H1 (cell line): ENCODE measurements at regions not wholly inside any gene's neighbourhood (a gene's known extent, or its start where the extent isn't known, plus 50 kb on each side); places are given as distances from the start of the nearest gene placed in this dataset.

Experiments
- CHD1 ChIP-seq: IDR thresholded peaks from 2 replicates; pipeline ENCODE4 v1.6.1; 2012; ENCODE audit warnings: low read depth, low read length, improper control_type of control experiment
- CTCF ChIP-seq, 3 experiments: IDR thresholded peaks; 1 replicate in 2 of 3; 2 replicates in 1 of 3; pipeline versions ENCODE4 v1.5.1 to v1.6.1; 2011; ENCODE audit warnings: low read length in 3 of 3, mild to moderate bottlenecking in 3 of 3, inconsistent platforms in 2 of 3, low read depth in 1 of 3, moderate library complexity in 1 of 3; ENCODE audit not compliant: insufficient read depth in 1 of 3; ENCODE audit errors: control extremely low read depth in 1 of 3
- E2F6 ChIP-seq: IDR thresholded peaks from 2 replicates; pipeline ENCODE4 v1.6.1; 2012; ENCODE audit warnings: inconsistent platforms
- EZH2 ChIP-seq: fragments of 200-600 bp; sonication (generic); IDR thresholded peaks from 2 replicates; pipeline ENCODE4 v1.7.1; 2012; ENCODE audit warnings: low read depth, mild to moderate bottlenecking, moderate library complexity, low read length, inconsistent platforms; ENCODE audit not compliant: severe bottlenecking
- NRF1 ChIP-seq: IDR thresholded peaks from 2 replicates; pipeline ENCODE4 v1.6.1; 2011; ENCODE audit warnings: mild to moderate bottlenecking, low read depth, low read length, improper control_type of control experiment
- PHF8 ChIP-seq: fragments of 200-600 bp; sonication (generic); conservative IDR thresholded peaks from 2 replicates; pipeline ENCODE4 v1.7.1; 2012; ENCODE audit warnings: low read depth, mild to moderate bottlenecking, inconsistent platforms, low read length, moderate library complexity
- RAD21 ChIP-seq, 2 experiments: IDR thresholded peaks in 1 of 2; conservative IDR thresholded peaks in 1 of 2; 2 replicates each; pipeline ENCODE4 v1.6.1; 2011; ENCODE audit warnings: low read depth in 2 of 2, low read length in 2 of 2, improper control_type of control experiment in 1 of 2, inconsistent platforms in 1 of 2, mild to moderate bottlenecking in 1 of 2, moderate library complexity in 1 of 2
- SUZ12 ChIP-seq: fragments of 200-600 bp; sonication (generic); IDR thresholded peaks from 2 replicates; pipeline ENCODE4 v1.6.1; 2012; ENCODE audit warnings: mild to moderate bottlenecking, inconsistent platforms, low read length, moderate library complexity, mixed read lengths

GRCh38 chr12:20967756-20968155 is 157.3 kb downstream of the SLCO1B3 start:
- TF ChIP-seq E2F6: no peak
- no peak for TF ChIP-seq CTCF (IDR thresholded peaks at IDR 0.05; ENCODE audit: control extremely low read depth in 1 of 3, insufficient read depth in 1 of 3, low read depth in 1 of 3, low read length in 3 of 3)
- no peak for TF ChIP-seq NRF1
- no peak for TF ChIP-seq CHD1
- TF ChIP-seq RAD21 (IDR thresholded peaks at IDR 0.05 in 1 of 2, conservative IDR thresholded peaks at IDR 0.05 in 1 of 2; ENCODE audit: low read depth in 2 of 2, low read length in 2 of 2): no peak
- TF ChIP-seq PHF8: no peak
- no peak for TF ChIP-seq SUZ12
- TF ChIP-seq EZH2: no peak
